Spinal cord (tissue), 9 donors: ENCODE measurements at regions not wholly inside any gene's neighbourhood (a gene's known extent, or its start where the extent isn't known, plus 50 kb on each side); places are given as distances from the start of the nearest gene placed in this dataset.

Source experiments
- DNase-seq, 6 donors: peaks; one replicate each; pipeline versions ENCODE4 v3.0.0 to v3.0.0-alpha.2; 2013 to 2015; ENCODE audit warnings: low spot score in 6 of 6, low read depth in 4 of 6
- H3K27ac ChIP-seq: one replicate; pipeline ENCODE4 v1.5.1; 2013; ENCODE audit warnings: low read depth, low read length, control low read depth
- H3K27me3 ChIP-seq: one replicate; pipeline ENCODE4 v1.6.1; 2013; ENCODE audit warnings: low read length; ENCODE audit not compliant: control insufficient read depth, insufficient read depth
- H3K36me3 ChIP-seq: one replicate; pipeline ENCODE4 v1.6.1; 2013; ENCODE audit warnings: low read length; ENCODE audit not compliant: control insufficient read depth, insufficient read depth
- H3K4me1 ChIP-seq: one replicate; pipeline ENCODE4 v1.6.1; 2013; ENCODE audit warnings: low read length; ENCODE audit not compliant: control insufficient read depth, insufficient read depth
- H3K4me3 ChIP-seq: one replicate; pipeline ENCODE4 v1.5.1; 2013; ENCODE audit warnings: low read depth, low read length, control low read depth
- H3K9me3 ChIP-seq: one replicate; pipeline ENCODE4 v1.6.1; 2013; ENCODE audit warnings: low read length; ENCODE audit not compliant: control insufficient read depth, insufficient read depth
- WGBS: methylation state at CpG from one replicate; pipeline ENCODE4 v1.1.5; 2013; ENCODE audit warnings: missing lambda C conversion rate; ENCODE audit not compliant: insufficient coverage; 5-methylcytosine and 5-hydroxymethylcytosine counted together
- donor health status: healthy.

GRCh38 chr9:16033921-16034691, 481.3 kb downstream of the CCDC171 start:
- peaks cover 5% of the 10 kb centered on the region for H3K4me1 ChIP-seq
- WGBS, result 76% methylated on average over 5 of the region's 10 CpGs
- no peaks in the 10 kb centered on the region for H3K9me3 ChIP-seq
- H3K4me3 ChIP-seq, result no peak overlapping the region
- H3K27me3 ChIP-seq, result no peaks in the 10 kb centered on the region
- no peaks in the 10 kb centered on the region for H3K36me3 ChIP-seq
- no peak overlapping the region for H3K27ac ChIP-seq
- DNase-seq, result no peak

GRCh38 chr9:16039218-16039987, 486.6 kb downstream of the CCDC171 start:
- peak in 1 of 6 donors; percentile 6 for DNase-seq
- Histone ChIP-seq H3K36me3 (no peaks in the 10 kb centered on the region), H3K4me1 (peaks cover 6% of the 10 kb centered on the region), H3K9me3 (no peaks in the 10 kb centered on the region), H3K4me3 (no peak overlapping the region), H3K27me3 (peaks cover 2% of the 10 kb centered on the region), H3K27ac (peak overlapping the region; percentile 8)
- 45% methylated on average over 6 of the region's 11 CpGs for WGBS

DNA sequence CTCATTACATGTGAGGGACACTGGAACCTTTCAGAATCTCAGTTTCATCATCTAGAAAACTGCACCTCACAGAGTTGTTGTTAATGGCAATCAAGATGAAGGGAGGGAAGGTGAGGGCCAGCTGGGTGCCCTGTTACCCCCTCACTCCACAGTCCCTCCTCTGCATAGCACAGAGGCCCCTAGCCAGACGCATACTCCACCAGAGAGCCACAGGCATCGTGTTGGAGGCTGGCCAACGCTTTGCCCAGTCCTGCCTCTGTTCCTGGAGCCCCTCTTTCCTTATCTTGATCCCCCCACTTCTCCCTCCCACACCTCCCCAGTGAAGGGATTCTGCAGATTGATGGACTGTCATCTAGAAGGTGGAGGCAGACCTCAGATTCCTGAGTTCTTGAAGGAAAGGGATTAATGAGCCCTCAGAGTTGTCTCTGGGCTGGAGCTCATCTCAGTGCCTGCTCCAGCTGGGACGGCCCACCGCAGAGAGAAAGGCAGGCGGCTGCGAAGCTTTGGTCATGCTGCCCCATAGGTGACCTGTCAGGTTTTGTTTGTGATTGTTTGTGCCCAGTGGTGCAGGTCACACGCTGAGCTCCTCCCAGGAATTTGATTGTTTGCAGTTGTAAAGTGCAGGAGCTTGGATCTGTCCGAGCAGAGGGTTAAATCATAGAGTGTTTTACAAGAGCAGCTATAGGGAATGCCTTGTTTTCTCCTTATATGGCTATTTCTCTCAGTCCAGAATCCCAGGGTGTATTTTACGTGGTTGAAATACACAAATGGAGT, 487.3 kb downstream of the CCDC171 start:
- no peaks in the 10 kb centered on the region for H3K9me3 ChIP-seq
- H3K27me3 ChIP-seq, result peaks cover 2% of the 10 kb centered on the region
- WGBS, result 26% methylated on average over 8 of the region's 10 CpGs
- peak overlapping the region; percentile 8 for H3K27ac ChIP-seq
- peak in 2 of 6 donors; percentile 14 to 32 for DNase-seq
- H3K4me3 ChIP-seq, result no peak overlapping the region
- no peaks in the 10 kb centered on the region for H3K36me3 ChIP-seq
- peaks cover 6% of the 10 kb centered on the region for H3K4me1 ChIP-seq

GRCh38 chr9:16043756-16044578, 491.1 kb downstream of the CCDC171 start:
- Histone ChIP-seq H3K27ac (no peak overlapping the region), H3K4me3 (no peak overlapping the region), H3K36me3 (no peaks in the 10 kb centered on the region), H3K27me3 (peaks cover 2% of the 10 kb centered on the region), H3K9me3 (no peaks in the 10 kb centered on the region), H3K4me1 (peaks cover 6% of the 10 kb centered on the region)
- DNase-seq, result no peak
- 14% methylated on average over 1 of the region's 5 CpGs for WGBS

DNA sequence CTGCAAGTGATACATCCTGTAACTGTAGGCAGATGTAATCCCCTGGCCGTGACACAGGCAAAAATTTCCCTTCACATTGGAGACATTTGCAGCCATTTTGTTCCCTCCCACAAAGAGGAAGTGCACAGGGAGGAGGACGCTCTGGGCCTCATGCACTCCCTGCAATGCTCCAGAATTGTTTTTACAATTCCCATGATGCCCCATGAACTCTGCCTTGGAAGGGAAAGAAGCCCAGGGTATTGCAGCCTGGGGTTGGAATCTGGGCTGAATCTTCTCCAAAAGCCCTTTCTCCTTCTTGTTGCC, 491.7 kb downstream of the CCDC171 start:
- H3K27ac ChIP-seq, result no peak overlapping the region
- peaks cover 6% of the 10 kb centered on the region for H3K4me1 ChIP-seq
- DNase-seq, result no peak
- H3K27me3 ChIP-seq, result peaks cover 2% of the 10 kb centered on the region
- no peak overlapping the region for H3K4me3 ChIP-seq
- no CpG with 5 or more reads among the region's 2 CpGs for WGBS
- H3K36me3 ChIP-seq, result no peaks in the 10 kb centered on the region
- no peaks in the 10 kb centered on the region for H3K9me3 ChIP-seq

DNA sequence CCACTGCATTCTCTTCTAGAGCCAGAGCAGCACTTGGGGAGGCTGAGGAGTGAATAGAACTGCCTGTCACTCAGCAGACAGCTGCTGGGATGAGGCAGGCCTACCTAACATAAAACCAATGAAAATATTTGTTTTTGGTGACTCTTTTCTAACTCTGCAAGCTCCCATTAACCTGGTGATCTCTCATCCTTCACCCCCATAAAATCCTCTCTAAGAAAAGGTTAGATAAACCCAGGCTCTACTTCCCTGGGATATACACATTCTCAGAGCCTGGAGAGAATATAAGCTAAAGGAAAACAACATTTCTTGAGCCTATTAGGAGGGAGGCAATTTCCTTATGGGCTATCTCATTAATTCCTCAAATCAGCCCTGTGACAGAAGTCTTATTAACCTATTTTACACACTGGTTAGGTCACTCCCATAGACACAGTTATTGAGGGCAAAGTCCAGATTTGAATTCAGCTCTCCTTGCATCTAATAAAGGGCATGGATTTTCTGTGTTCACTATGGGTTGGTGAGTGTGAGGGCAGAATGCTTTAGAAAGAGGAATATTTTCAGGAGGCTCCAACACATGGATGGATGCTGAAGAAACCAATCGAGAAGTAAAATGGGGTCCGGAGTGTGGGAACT, 492.9 kb downstream of the CCDC171 start:
- no peaks in the 10 kb centered on the region for H3K9me3 ChIP-seq
- H3K4me1 ChIP-seq, result no peaks in the 10 kb centered on the region
- H3K27ac ChIP-seq, result no peak overlapping the region
- WGBS, result 100% methylated on average over 2 of the region's 2 CpGs
- H3K4me3 ChIP-seq, result no peak overlapping the region
- no peak for DNase-seq
- no peaks in the 10 kb centered on the region for H3K27me3 ChIP-seq
- H3K36me3 ChIP-seq, result no peaks in the 10 kb centered on the region

GRCh38 chr9:16046713-16047112, 493.9 kb downstream of the CCDC171 start:
- Histone ChIP-seq H3K4me1 (no peaks in the 10 kb centered on the region), H3K27me3 (no peaks in the 10 kb centered on the region), H3K36me3 (no peaks in the 10 kb centered on the region), H3K4me3 (no peak overlapping the region), H3K27ac (no peak overlapping the region), H3K9me3 (no peaks in the 10 kb centered on the region)
- WGBS, result 69% methylated on average over 5 of the region's 5 CpGs
- no peak for DNase-seq

- Histone ChIP-seq H3K27me3 (no peaks in the 10 kb centered on the region), H3K9me3 (no peaks in the 10 kb centered on the region), H3K27ac (no peak overlapping the region), H3K36me3 (no peaks in the 10 kb centered on the region), H3K4me3 (no peak overlapping the region), H3K4me1 (no peaks in the 10 kb centered on the region)
- no peak for DNase-seq
- WGBS, result 81% methylated on average over 4 of the region's 5 CpGs
Measured at GRCh38 chr9:16048129-16048528, 495.3 kb downstream of the CCDC171 start.

GRCh38 chr9:16052146-16052545, 499.3 kb downstream of the CCDC171 start:
- 76% methylated on average over 3 of the region's 5 CpGs for WGBS
- H3K27ac ChIP-seq, result no peak overlapping the region
- H3K4me1 ChIP-seq, result no peaks in the 10 kb centered on the region
- no peaks in the 10 kb centered on the region for H3K27me3 ChIP-seq
- no peaks in the 10 kb centered on the region for H3K36me3 ChIP-seq
- H3K4me3 ChIP-seq, result no peak overlapping the region
- no peaks in the 10 kb centered on the region for H3K9me3 ChIP-seq
- no peak for DNase-seq
